Body of pancreas (tissue), 4 donors: ENCODE measurements at regions not wholly inside any gene's neighbourhood (a gene's known extent, or its start where the extent isn't known, plus 50 kb on each side); places are given as distances from the start of the nearest gene placed in this dataset.

Experiments used
- POLR2A ChIP-seq, 3 donors: fragments of 450-650 bp; IDR thresholded peaks; one replicate each; pipeline ENCODE4 v1.6.1; 2016; ENCODE audit warnings: antibody characterized with exemption in 3 of 3, mild to moderate bottlenecking in 2 of 3
- TF ChIP-seq, protein P1 (sequence below), 7 experiments: fragments of 450-650 bp in 4 of 7; fragments of 200-600 bp in 3 of 7; sonication (generic) in 3 of 7; IDR thresholded peaks; one replicate each; pipeline ENCODE4 v1.5.1; 2016 to 2019; ENCODE audit warnings: antibody characterized with exemption in 7 of 7

DNA sequence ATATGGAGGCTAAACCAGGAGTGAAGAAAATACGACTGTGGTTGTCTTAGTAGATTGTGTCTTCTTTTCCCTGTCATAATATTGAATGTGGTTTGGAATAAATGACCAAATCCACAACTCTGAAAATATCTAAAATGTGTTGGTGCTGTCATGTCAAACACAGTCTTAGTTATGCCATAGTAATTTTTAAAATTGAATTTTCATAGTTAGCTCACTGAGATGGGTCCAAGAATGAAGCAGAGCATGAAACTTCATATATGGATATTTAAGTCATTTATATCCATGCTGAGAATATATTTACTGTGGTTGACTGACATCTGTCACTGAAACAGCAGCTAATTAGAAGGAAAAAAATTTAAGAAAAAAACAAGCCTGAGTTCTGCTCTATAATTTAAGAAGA lies 260.4 kb upstream of the ATP10B start:
- TF ChIP-seq, protein P1, sequence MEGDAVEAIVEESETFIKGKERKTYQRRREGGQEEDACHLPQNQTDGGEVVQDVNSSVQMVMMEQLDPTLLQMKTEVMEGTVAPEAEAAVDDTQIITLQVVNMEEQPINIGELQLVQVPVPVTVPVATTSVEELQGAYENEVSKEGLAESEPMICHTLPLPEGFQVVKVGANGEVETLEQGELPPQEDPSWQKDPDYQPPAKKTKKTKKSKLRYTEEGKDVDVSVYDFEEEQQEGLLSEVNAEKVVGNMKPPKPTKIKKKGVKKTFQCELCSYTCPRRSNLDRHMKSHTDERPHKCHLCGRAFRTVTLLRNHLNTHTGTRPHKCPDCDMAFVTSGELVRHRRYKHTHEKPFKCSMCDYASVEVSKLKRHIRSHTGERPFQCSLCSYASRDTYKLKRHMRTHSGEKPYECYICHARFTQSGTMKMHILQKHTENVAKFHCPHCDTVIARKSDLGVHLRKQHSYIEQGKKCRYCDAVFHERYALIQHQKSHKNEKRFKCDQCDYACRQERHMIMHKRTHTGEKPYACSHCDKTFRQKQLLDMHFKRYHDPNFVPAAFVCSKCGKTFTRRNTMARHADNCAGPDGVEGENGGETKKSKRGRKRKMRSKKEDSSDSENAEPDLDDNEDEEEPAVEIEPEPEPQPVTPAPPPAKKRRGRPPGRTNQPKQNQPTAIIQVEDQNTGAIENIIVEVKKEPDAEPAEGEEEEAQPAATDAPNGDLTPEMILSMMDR (IDR thresholded peaks at IDR 0.05): no peak
- TF ChIP-seq POLR2A (IDR thresholded peaks at IDR 0.05): no peak
